Upper lobe of left lung (tissue), 4 donors: ENCODE measurements at regions not wholly inside any gene's neighbourhood (a gene's known extent, or its start where the extent isn't known, plus 50 kb on each side); places are given as distances from the start of the nearest gene placed in this dataset.

Experiments
- POLR2A ChIP-seq, 4 donors: fragments of 450-650 bp; IDR thresholded peaks; one replicate each; pipeline ENCODE4 v1.5.1; 2016 to 2017; ENCODE audit warnings: antibody characterized with exemption in 4 of 4, mild to moderate bottlenecking in 2 of 4
- TF ChIP-seq, protein P1 (sequence below), 6 experiments: fragments of 450-650 bp in 4 of 6; fragments of 200-600 bp in 2 of 6; sonication (generic) in 2 of 6; IDR thresholded peaks; one replicate each; pipeline ENCODE4 v1.5.1; 2016 to 2019; ENCODE audit warnings: antibody characterized with exemption in 6 of 6

DNA sequence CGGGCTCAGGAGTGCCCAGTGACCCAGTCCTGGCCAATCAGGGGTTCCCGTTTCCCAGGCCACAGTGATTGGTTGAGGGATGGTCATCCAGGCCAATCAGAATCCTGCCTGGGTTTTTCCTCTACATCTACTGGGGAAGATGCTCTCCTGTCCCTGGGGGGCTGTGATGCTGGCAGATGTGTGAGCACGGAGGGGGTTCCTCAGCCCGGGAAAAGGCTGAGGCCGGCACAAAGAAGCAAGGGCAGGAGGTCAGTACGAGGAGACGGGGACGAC, 171.2 kb downstream of the CTTN start:
- no peak for TF ChIP-seq POLR2A (IDR thresholded peaks at IDR 0.05)
- TF ChIP-seq, protein P1, sequence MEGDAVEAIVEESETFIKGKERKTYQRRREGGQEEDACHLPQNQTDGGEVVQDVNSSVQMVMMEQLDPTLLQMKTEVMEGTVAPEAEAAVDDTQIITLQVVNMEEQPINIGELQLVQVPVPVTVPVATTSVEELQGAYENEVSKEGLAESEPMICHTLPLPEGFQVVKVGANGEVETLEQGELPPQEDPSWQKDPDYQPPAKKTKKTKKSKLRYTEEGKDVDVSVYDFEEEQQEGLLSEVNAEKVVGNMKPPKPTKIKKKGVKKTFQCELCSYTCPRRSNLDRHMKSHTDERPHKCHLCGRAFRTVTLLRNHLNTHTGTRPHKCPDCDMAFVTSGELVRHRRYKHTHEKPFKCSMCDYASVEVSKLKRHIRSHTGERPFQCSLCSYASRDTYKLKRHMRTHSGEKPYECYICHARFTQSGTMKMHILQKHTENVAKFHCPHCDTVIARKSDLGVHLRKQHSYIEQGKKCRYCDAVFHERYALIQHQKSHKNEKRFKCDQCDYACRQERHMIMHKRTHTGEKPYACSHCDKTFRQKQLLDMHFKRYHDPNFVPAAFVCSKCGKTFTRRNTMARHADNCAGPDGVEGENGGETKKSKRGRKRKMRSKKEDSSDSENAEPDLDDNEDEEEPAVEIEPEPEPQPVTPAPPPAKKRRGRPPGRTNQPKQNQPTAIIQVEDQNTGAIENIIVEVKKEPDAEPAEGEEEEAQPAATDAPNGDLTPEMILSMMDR (IDR thresholded peaks at IDR 0.05) = no peak
